Keratinocyte (primary cell): ENCODE measurements at regions not wholly inside any gene's neighbourhood (a gene's known extent, or its start where the extent isn't known, plus 50 kb on each side); places are given as distances from the start of the nearest gene placed in this dataset.

Experiments used
- DNase-seq: peaks from one replicate; pipeline ENCODE4 v3.0.0-alpha.2; 2011; ENCODE audit warnings: low read depth, missing footprints, low spot score
- FAIRE-seq: peaks from 2 replicates; lab custom pipeline; 2011; peaks lifted over from hg19 to GRCh38; lab: Jason Lieb, UNC
- H2AFZ ChIP-seq: 2 replicates; pipeline ENCODE4 v1.6.0; 2012; ENCODE audit warnings: low read length, control low read depth, inconsistent platforms; ENCODE audit not compliant: control insufficient read depth
- H3K27ac ChIP-seq: 2 replicates; pipeline ENCODE4 v1.5.1; 2011; ENCODE audit warnings: low read length; ENCODE audit not compliant: control insufficient read depth, insufficient read depth
- H3K27me3 ChIP-seq: 3 replicates; pipeline ENCODE4 v1.6.0; 2011; ENCODE audit warnings: low read length; ENCODE audit not compliant: control insufficient read depth, insufficient read depth; ENCODE audit errors: extremely low read depth
- H3K36me3 ChIP-seq, 2 experiments: 2 replicates in 1 of 2; 3 replicates in 1 of 2; pipeline ENCODE4 v1.5.1; 2011; ENCODE audit warnings: low read length in 2 of 2, mild to moderate bottlenecking in 1 of 2; ENCODE audit not compliant: control insufficient read depth in 2 of 2, insufficient read depth in 2 of 2; ENCODE audit errors: extremely low read depth in 1 of 2
- H3K4me1 ChIP-seq: 3 replicates; pipeline ENCODE4 v1.5.1; 2011; ENCODE audit warnings: low read length; ENCODE audit not compliant: control insufficient read depth, insufficient read depth; ENCODE audit errors: extremely low read depth
- H3K4me2 ChIP-seq: 3 replicates; pipeline ENCODE4 v1.6.0; 2011; ENCODE audit warnings: low read depth, low read length; ENCODE audit not compliant: control insufficient read depth, insufficient read depth; ENCODE audit errors: extremely low read depth
- H3K4me3 ChIP-seq, 3 experiments: fragments of 200-600 bp in 1 of 3; sonication (generic) in 1 of 3; 2 replicates in 2 of 3; 3 replicates in 1 of 3; pipeline ENCODE4 v1.5.1; 2011 to 2016; ENCODE audit warnings: low read length in 3 of 3, mild to moderate bottlenecking in 3 of 3, control low read depth in 2 of 3, inconsistent platforms in 1 of 3, low read depth in 1 of 3, mixed read lengths in 1 of 3, mixed run types in 1 of 3, moderate library complexity in 1 of 3; ENCODE audit not compliant: control insufficient read depth in 2 of 3, insufficient read depth in 2 of 3; ENCODE audit errors: extremely low read depth in 1 of 3
- H3K79me2 ChIP-seq: 2 replicates; pipeline ENCODE4 v1.6.0; 2012; ENCODE audit warnings: low read length; ENCODE audit not compliant: control insufficient read depth, insufficient read depth
- H3K9ac ChIP-seq: 3 replicates; pipeline ENCODE4 v1.6.0; 2011; ENCODE audit warnings: low read length; ENCODE audit not compliant: control insufficient read depth, insufficient read depth; ENCODE audit errors: extremely low read depth
- H3K9me1 ChIP-seq: 3 replicates; pipeline ENCODE4 v1.6.0; 2011; ENCODE audit warnings: low read length; ENCODE audit not compliant: control insufficient read depth, insufficient read depth; ENCODE audit errors: extremely low read depth
- H3K9me3 ChIP-seq: 2 replicates; pipeline ENCODE4 v1.5.1; 2012; ENCODE audit warnings: low read depth, low read length; ENCODE audit not compliant: control insufficient read depth
- H4K20me1 ChIP-seq: 3 replicates; pipeline ENCODE4 v1.6.0; 2011; ENCODE audit warnings: low read length; ENCODE audit not compliant: control insufficient read depth, insufficient read depth; ENCODE audit errors: extremely low read depth
- EZH2 ChIP-seq: IDR thresholded peaks from one replicate; pipeline ENCODE4 v1.6.1; 2012; ENCODE audit warnings: inconsistent platforms, mild to moderate bottlenecking, low read length, moderate library complexity
- dilution Hi-C: fragments of 300-500 bp; cut with MboI; formaldehyde crosslinking; loops from one replicate; pipeline ENCODE4 v1.7.0; 2020; ENCODE audit warnings: low sequenced_read_pairs; ENCODE audit not compliant: extremely low pct_ligation_motif_present
- TF ChIP-seq, protein P1 (sequence below), 3 experiments: IDR thresholded peaks in 1 of 3; conservative IDR thresholded peaks in 1 of 3; optimal IDR thresholded peaks in 1 of 3; 2 replicates in 2 of 3; 3 replicates in 1 of 3; pipeline versions ENCODE3 to v1.5.1; 2011; ENCODE audit warnings: low read length in 3 of 3, mild to moderate bottlenecking in 3 of 3, moderate library complexity in 2 of 3, control low read depth in 1 of 3, inconsistent platforms in 1 of 3; ENCODE audit not compliant: insufficient read depth in 2 of 3; ENCODE audit errors: extremely low read depth in 1 of 3

DNA sequence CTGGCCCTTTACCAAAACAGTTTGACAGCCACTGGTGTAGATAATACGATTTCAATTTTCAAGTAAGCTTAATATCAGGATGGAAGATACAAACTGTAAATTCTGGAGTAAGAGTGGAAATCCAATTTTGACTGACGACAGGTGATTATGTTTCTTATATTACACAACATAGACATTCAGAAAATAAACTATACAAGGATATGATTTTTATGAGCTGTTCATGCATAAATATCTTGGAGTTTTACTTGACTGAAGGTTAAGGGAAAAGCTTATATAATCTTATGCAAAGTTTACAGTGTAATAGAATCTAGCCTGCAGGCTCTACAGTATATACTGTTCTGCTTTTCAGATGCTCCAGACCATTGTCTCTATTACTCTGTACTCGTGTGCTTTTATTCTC lies 1672.3 kb downstream of the ARAP2 start:
- H3K27me3 ChIP-seq = no peaks in the 10 kb centered on the region
- no peaks in the 10 kb centered on the region for H3K9me1 ChIP-seq
- no peak overlapping the region for H2AFZ ChIP-seq
- no peaks in the 10 kb centered on the region for H4K20me1 ChIP-seq
- H3K4me1 ChIP-seq = no peaks in the 10 kb centered on the region
- H3K36me3 ChIP-seq = no peaks in the 10 kb centered on the region
- FAIRE-seq (no peak), DNase-seq (no peak)
- dilution Hi-C loops = no loop called here
- H3K4me2 ChIP-seq = no peak overlapping the region
- no peak for TF ChIP-seq EZH2
- no peak overlapping the region for H3K9ac ChIP-seq
- H3K4me3 ChIP-seq = no peak overlapping the region
- no peaks in the 10 kb centered on the region for H3K79me2 ChIP-seq
- no peak overlapping the region for H3K27ac ChIP-seq
- no peaks in the 10 kb centered on the region for H3K9me3 ChIP-seq

DNA sequence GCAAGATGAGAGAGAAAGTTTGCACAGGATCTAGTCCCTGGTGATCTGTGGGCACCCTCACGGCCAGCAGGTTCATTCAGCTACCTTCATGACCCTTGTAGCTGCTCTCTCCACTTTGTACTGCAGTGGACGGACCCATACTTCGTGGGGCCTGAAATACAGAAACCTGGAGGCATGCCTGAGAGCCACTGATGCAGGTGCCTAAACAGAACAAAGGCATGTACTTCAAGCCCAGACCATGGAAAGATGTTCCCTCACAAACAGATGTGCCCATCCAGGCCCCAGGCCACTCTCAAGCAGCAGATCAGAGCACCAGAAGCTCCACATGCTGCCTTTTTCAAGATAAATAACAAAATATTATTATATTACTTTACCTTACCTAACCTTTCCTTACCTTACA lies 1629.0 kb downstream of the ARAP2 start:
- dilution Hi-C loops = no loop called here
- TF ChIP-seq EZH2 = no peak
- TF ChIP-seq, protein P1, sequence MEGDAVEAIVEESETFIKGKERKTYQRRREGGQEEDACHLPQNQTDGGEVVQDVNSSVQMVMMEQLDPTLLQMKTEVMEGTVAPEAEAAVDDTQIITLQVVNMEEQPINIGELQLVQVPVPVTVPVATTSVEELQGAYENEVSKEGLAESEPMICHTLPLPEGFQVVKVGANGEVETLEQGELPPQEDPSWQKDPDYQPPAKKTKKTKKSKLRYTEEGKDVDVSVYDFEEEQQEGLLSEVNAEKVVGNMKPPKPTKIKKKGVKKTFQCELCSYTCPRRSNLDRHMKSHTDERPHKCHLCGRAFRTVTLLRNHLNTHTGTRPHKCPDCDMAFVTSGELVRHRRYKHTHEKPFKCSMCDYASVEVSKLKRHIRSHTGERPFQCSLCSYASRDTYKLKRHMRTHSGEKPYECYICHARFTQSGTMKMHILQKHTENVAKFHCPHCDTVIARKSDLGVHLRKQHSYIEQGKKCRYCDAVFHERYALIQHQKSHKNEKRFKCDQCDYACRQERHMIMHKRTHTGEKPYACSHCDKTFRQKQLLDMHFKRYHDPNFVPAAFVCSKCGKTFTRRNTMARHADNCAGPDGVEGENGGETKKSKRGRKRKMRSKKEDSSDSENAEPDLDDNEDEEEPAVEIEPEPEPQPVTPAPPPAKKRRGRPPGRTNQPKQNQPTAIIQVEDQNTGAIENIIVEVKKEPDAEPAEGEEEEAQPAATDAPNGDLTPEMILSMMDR (optimal IDR thresholded peaks at IDR 0.05 in 1 of 3, IDR thresholded peaks at IDR 0.05 in 1 of 3, conservative IDR thresholded peaks at IDR 0.05 in 1 of 3; ENCODE audit: extremely low read depth in 1 of 3, insufficient read depth in 2 of 3, low read length in 3 of 3) = no peak
- H3K9ac ChIP-seq = no peak overlapping the region
- no peaks in the 10 kb centered on the region for H3K9me1 ChIP-seq
- no peak overlapping the region for H2AFZ ChIP-seq
- H3K27me3 ChIP-seq = no peaks in the 10 kb centered on the region
- no peaks in the 10 kb centered on the region for H3K9me3 ChIP-seq
- H3K36me3 ChIP-seq = no peaks in the 10 kb centered on the region
- H4K20me1 ChIP-seq = no peaks in the 10 kb centered on the region
- FAIRE-seq (no peak), DNase-seq (no peak)
- H3K4me3 ChIP-seq = no peak overlapping the region
- no peaks in the 10 kb centered on the region for H3K79me2 ChIP-seq
- H3K27ac ChIP-seq = no peak overlapping the region
- no peak overlapping the region for H3K4me2 ChIP-seq
- no peaks in the 10 kb centered on the region for H3K4me1 ChIP-seq

DNA sequence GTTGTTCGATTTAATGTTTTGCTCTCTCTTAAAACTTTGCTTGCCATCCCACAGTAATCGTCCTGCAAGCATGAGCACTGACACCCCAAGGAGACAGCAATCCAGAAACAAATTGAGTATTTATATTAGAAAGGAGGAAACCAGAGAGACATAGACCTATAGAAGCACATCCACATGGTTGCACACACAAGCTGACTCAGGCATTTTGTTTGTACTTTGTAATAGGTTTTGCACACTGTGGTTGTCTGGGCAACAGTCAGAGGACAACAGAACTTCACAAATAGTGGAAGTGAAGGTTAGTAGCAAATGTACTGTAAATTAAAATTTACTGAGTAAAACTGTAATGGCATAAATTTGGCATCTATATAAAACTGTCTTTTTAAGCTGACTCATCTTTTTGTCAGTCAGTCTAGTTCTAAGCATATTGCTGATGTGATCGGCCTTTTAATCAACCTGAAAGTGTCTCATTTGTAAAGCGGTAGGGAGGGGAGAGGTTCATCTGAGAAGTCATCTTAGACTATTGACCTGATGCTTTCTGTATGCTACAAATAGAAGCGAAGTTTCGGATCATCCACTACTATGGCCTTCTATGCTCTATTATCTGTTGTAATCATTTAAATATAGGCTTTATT lies 1624.7 kb downstream of the ARAP2 start:
- no peak overlapping the region for H3K4me2 ChIP-seq
- H3K27me3 ChIP-seq = no peaks in the 10 kb centered on the region
- H3K79me2 ChIP-seq = no peaks in the 10 kb centered on the region
- no peak for TF ChIP-seq EZH2
- H3K4me3 ChIP-seq = no peak overlapping the region
- H3K27ac ChIP-seq = no peak overlapping the region
- no peak for DNase-seq
- no peak overlapping the region for H2AFZ ChIP-seq
- H3K9ac ChIP-seq = no peak overlapping the region
- no peak for FAIRE-seq
- H4K20me1 ChIP-seq = no peaks in the 10 kb centered on the region
- H3K36me3 ChIP-seq = no peaks in the 10 kb centered on the region
- dilution Hi-C loops = no loop called here
- H3K9me3 ChIP-seq = no peaks in the 10 kb centered on the region
- H3K4me1 ChIP-seq = no peaks in the 10 kb centered on the region
- H3K9me1 ChIP-seq = no peaks in the 10 kb centered on the region
